GM12878 (cell line): ENCODE measurements at regions not wholly inside any gene's neighbourhood (a gene's known extent, or its start where the extent isn't known, plus 50 kb on each side); places are given as distances from the start of the nearest gene placed in this dataset.

ENCODE experiments used
- ATAC-seq: fragments of 200-7000 bp; cut with Tn5 transposase; 3 replicates; pipeline ENCODE4 v1.9.1; 2020; ENCODE audit warnings: mild to moderate bottlenecking, moderate library complexity
- BruUV-seq: library from RNA; stranded (reverse); fragments of 400-500 nt; replicated peaks from 2 replicates; lab custom pipeline; 2021; lab: Mats Ljungman, UMichigan
- CTCF ChIA-PET: fragments of 300-600 bp; sonication (Branson Sonifier 250); formaldehyde crosslinking; extraction: SDS; loops from one replicate; lab custom pipeline; 2021; ENCODE audit warnings: inconsistent platforms; lab: Yijun Ruan, JAX
- POLR2A ChIA-PET: fragments of 350-600 bp; formaldehyde crosslinking; extraction: SDS; loops from one replicate; lab custom pipeline; 2021; ENCODE audit warnings: inconsistent platforms; lab: Charles Lee
- RAD21 ChIA-PET: fragments of 300-600 bp; sonication (Branson Sonifier 250); formaldehyde crosslinking; loops from one replicate; lab custom pipeline; 2023; ENCODE audit warnings: antibody characterized with exemption; ENCODE audit not compliant: unreplicated experiment; lab: Charles Lee
- SMC1A ChIA-PET: fragments of 300-600 bp; sonication (Branson Sonifier 250); formaldehyde crosslinking; loops from one replicate; lab custom pipeline; 2023; ENCODE audit not compliant: unreplicated experiment, uncharacterized antibody; lab: Charles Lee
- DNase-seq: peaks from one replicate; pipeline ENCODE4 v3.0.0-alpha.2; 2011; ENCODE audit warnings: low read depth, low spot score
- FAIRE-seq: peaks from 3 replicates; lab custom pipeline; 2011; peaks lifted over from hg19 to GRCh38; lab: Jason Lieb, UNC
- H2AFZ ChIP-seq: 2 replicates; pipeline ENCODE4 v1.6.0; 2011; ENCODE audit warnings: low read depth, low read length, control low read depth; ENCODE audit not compliant: control insufficient read depth
- H3K27ac ChIP-seq: 2 replicates; pipeline ENCODE4 v1.5.1; 2011; ENCODE audit warnings: control low read depth; ENCODE audit not compliant: control insufficient read depth, insufficient read depth
- H3K27me3 ChIP-seq, 2 experiments: replicated peaks in 1 of 2; 2 replicates each; pipeline versions ENCODE4 v1.6.0 to v1.6.1; 2011; ENCODE audit warnings: low read length in 1 of 2; ENCODE audit not compliant: control insufficient read depth in 2 of 2, insufficient read depth in 2 of 2
- H3K36me3 ChIP-seq, 2 experiments: 2 replicates each; pipeline ENCODE4 v1.5.1; 2011; ENCODE audit warnings: low read length in 1 of 2; ENCODE audit not compliant: control insufficient read depth in 2 of 2, insufficient read depth in 2 of 2
- H3K4me1 ChIP-seq: 2 replicates; pipeline ENCODE4 v1.6.1; 2011; ENCODE audit warnings: mild to moderate bottlenecking, low read length, moderate library complexity, mixed read lengths; ENCODE audit not compliant: control insufficient read depth, insufficient read depth
- H3K4me2 ChIP-seq: 2 replicates; pipeline ENCODE4 v1.6.0; 2011; ENCODE audit warnings: control low read depth; ENCODE audit not compliant: control insufficient read depth, insufficient read depth
- H3K4me3 ChIP-seq: fragments of 200-600 bp; sonication (generic); 2 replicates; pipeline ENCODE4 v1.5.1; 2016
- H3K79me2 ChIP-seq: 2 replicates; pipeline ENCODE4 v1.6.0; 2011; ENCODE audit warnings: low read length; ENCODE audit not compliant: control insufficient read depth, insufficient read depth
- H3K9ac ChIP-seq: 2 replicates; pipeline ENCODE4 v1.8.0; 2011; ENCODE audit warnings: low read length, control low read depth, mixed read lengths; ENCODE audit not compliant: control insufficient read depth, insufficient read depth
- H3K9me3 ChIP-seq: replicated peaks from 3 replicates; pipeline ENCODE4 v1.5.1; 2011; ENCODE audit warnings: mild to moderate bottlenecking, low read length; ENCODE audit not compliant: control insufficient read depth, insufficient read depth
- H4K20me1 ChIP-seq: 2 replicates; pipeline ENCODE4 v1.6.0; 2011; ENCODE audit not compliant: control insufficient read depth, insufficient read depth
- BCL11A ChIP-seq: IDR thresholded peaks from 2 replicates; pipeline ENCODE4 v1.6.1; 2011; ENCODE audit warnings: low read depth, low read length
- CBFB ChIP-seq: IDR thresholded peaks from 2 replicates; pipeline ENCODE4 v1.6.1; 2016; ENCODE audit warnings: antibody characterized with exemption, low read depth
- MEF2B ChIP-seq: fragments of 450-650 bp; IDR thresholded peaks from 2 replicates; pipeline ENCODE4 v1.6.1; 2018; ENCODE audit warnings: mild to moderate bottlenecking, moderate library complexity; ENCODE audit not compliant: partially characterized antibody, poor library complexity, severe bottlenecking
- MLLT1 ChIP-seq: fragments of 450-650 bp; IDR thresholded peaks from 2 replicates; pipeline ENCODE4 v1.6.1; 2016; ENCODE audit warnings: mild to moderate bottlenecking
- PAX8 ChIP-seq: fragments of 450-650 bp; IDR thresholded peaks from 2 replicates; pipeline ENCODE4 v1.6.1; 2017; ENCODE audit warnings: mild to moderate bottlenecking, moderate library complexity
- SMAD1 ChIP-seq: fragments of 450-650 bp; IDR thresholded peaks from 2 replicates; pipeline ENCODE4 v1.6.1; 2018; ENCODE audit warnings: mild to moderate bottlenecking, low read depth; ENCODE audit not compliant: partially characterized antibody
- STAT3 ChIP-seq: IDR thresholded peaks from 2 replicates; pipeline ENCODE4 v1.6.1; 2011; ENCODE audit warnings: low read depth, low read length, improper control_type of control experiment
- WGBS: methylation state at CpG from one replicate; pipeline ENCODE4 v1.1.6; 2016; ENCODE audit warnings: low lambda C conversion rate; ENCODE audit not compliant: insufficient replicate concordance, insufficient coverage; ENCODE audit errors: missing lambda C conversion rate; 5-methylcytosine and 5-hydroxymethylcytosine counted together
- in situ Hi-C: fragments of 300-500 bp; cut with MboI; formaldehyde crosslinking; loops from 9 replicates; pipeline ENCODE4 v1.14.3; 2018; ENCODE audit warnings: mixed read lengths
- intact Hi-C: fragments of 100-400 bp; cut with micrococcal nuclease; formaldehyde crosslinking; loops from one replicate; pipeline ENCODE4 v1.14.2; 2022; ENCODE audit not compliant: unreplicated experiment
- TF ChIP-seq, protein P1 (sequence below): IDR thresholded peaks from 2 replicates; pipeline ENCODE4 v1.6.1; 2011; ENCODE audit warnings: borderline replicate concordance, low read depth, mild to moderate bottlenecking, moderate library complexity, mixed read lengths, low read length; ENCODE audit not compliant: insufficient read depth; ENCODE audit errors: extremely low read length

- FAIRE-seq: no peak
- no peak overlapping the region for H3K4me2 ChIP-seq
- H4K20me1 ChIP-seq: no peaks in the 10 kb centered on the region
- no peak overlapping the region for H3K9ac ChIP-seq
- H3K4me3 ChIP-seq: no peak overlapping the region
- SMC1A ChIA-PET: no interaction called here
- ATAC-seq: no peak
- no peaks in the 10 kb centered on the region for H3K27me3 ChIP-seq
- no peaks in the 10 kb centered on the region; the same call in 2 of the 3 replicates for H3K9me3 ChIP-seq
- H3K4me1 ChIP-seq: no peaks in the 10 kb centered on the region
- TF ChIP-seq CBFB: no peak
- TF ChIP-seq MEF2B: no peak
- TF ChIP-seq PAX8: no peak
- TF ChIP-seq SMAD1: no peak
- TF ChIP-seq STAT3: no peak
- TF ChIP-seq, protein P1, sequence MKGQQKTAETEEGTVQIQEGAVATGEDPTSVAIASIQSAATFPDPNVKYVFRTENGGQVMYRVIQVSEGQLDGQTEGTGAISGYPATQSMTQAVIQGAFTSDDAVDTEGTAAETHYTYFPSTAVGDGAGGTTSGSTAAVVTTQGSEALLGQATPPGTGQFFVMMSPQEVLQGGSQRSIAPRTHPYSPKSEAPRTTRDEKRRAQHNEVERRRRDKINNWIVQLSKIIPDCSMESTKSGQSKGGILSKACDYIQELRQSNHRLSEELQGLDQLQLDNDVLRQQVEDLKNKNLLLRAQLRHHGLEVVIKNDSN: no peak
- no peak for TF ChIP-seq BCL11A
- no peak for TF ChIP-seq MLLT1
- TF ChIP-seq, all 136 proteins: peak for 0
- no peak for DNase-seq
- POLR2A ChIA-PET: no interaction called here
- intact Hi-C loops: no loop called here
- in situ Hi-C loops: no loop called here
- Histone ChIP-seq H3K36me3 (no peaks in the 10 kb centered on the region), H2AFZ (no peak overlapping the region), H3K79me2 (no peaks in the 10 kb centered on the region), H3K27ac (no peak overlapping the region)
- RAD21 ChIA-PET: no interaction called here
- CTCF ChIA-PET: no interaction called here
- BruUV-seq: no TSS peak
- 75% methylated on average over 25 of the region's 26 CpGs for WGBS
Measured at GRCh38 chr12:124100572-124101178, 127.7 kb downstream of the ZNF664 start.
